Inflammatory macrophage (primary cell): ENCODE measurements at regions not wholly inside any gene's neighbourhood (a gene's known extent, or its start where the extent isn't known, plus 50 kb on each side); places are given as distances from the start of the nearest gene placed in this dataset.
"Not testable (repeated sequence)": the region's sequence is repeated elsewhere in the genome, so short reads cannot be mapped to it uniquely, and the experiment has no call there.

Experiments used
- DNase-seq, 2 donors: peaks; one replicate each; pipeline ENCODE4 v3.0.0-alpha.2; 2020 to 2022

DNA sequence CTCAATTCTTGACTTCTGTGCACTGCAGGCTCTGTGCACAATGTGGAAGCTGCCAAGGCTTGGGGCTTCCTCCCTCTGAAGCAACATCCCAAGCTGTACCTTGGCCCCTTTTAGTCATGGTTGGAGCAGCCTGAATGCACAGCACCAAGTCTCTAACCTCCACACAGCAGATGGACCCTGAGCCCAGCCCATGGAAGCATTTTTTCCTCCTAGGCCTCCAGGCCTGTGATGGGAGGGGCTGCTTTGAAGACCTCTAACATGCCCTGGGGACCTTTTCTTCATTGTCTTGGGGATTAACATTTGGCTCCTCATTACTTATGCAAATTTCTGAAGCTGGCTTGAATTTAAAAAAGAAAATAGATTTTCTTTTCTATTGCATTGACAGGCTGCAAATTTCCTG is 385.8 kb downstream of the LRRC70 start:
- DNase-seq = no peak

DNA sequence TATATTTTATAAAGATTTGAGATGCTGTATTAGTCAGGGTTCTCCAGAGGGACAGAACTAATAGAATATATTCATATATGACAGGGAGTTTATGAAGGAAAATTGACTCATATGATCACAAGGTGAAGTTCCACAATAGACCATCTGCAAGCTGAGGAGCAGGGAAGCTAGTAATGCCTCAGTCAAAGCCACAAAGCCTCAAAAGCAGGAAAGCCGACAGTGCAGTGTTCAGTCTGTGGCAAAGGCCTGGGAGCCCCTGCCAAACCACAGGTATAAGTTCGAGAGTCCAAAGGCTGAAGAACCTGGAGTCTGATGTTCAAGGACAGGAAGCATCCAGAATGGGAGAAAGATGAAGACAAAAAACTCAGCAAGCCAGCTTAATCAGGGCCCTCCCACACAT is 382.2 kb downstream of the LRRC70 start:
- DNase-seq = no peak

DNA sequence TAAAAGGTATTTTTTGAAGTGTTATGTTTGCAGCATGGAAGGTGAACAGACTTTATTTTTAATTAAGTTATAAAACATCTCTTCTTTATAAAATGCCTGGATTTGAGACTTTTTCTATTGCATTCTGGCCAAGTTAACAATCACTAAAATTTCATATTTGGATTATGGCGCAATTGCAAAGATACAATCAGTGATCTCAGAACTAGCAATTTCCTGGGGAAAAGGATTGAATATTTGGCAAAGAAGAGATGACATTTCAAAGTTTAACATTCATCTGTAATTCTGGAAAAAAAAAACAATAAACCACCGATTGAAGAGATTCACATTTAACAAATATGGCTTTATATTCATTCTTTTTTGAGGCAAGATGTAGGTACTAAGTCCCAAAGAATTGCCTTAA is 378.0 kb downstream of the LRRC70 start:
- DNase-seq = no peak

DNA sequence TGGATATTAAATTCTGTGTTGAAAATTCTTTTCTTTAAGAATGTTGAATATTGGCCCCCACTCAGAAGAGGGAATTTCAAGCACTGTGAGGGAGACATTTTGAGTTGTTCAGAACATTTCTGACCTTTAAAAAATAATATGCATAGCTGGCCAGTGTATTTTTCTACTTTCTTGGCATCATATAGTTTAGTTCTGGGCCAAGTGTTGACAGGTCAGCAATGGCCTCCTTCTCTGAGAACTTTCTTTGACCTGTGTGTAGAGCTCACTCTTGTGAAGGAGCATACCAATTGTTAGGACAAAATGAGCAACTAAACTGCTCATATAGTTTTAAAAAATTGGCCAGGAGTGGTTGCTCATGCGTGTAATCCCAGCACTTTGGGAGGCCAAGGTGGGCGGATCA is 376.0 kb downstream of the LRRC70 start:
- DNase-seq = no peak

DNA sequence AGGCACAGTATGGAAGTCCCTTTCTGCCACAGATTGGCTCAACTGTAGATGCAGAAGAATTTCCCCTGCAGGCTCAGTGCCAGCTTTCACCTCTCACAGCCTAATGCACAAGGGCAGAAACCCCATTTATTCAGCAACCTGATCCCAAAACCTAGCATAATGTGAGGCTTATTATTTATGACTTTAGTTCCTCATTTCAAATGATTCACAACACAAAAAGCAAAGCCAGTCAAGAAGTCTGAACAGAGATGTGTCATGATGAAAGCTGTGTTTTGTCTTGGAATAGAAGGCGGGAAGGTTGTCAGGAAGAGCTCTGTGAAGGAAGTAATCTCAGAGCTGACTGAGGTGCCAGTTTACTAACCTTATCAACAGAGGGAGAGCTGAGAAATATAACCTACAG is 369.7 kb downstream of the LRRC70 start:
- no peak for DNase-seq

DNA sequence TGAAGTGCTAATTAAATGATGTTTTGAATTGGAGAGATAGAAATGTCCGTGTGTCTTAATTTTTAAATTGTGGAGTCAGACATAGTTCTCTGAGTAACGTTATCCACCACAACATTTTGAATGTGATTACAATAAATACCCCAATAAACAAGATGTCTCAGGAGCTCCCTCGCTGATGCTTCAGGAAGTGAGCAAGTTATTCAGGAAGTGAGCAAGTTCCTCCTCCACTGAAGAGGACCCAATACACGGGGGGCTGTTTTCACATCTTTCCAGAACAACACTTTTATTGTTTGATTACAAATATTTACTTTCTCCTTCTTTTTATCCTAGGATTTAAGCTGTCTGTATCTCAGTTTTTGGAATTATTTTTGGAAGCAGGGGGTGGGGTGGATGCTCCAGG is 363.8 kb downstream of the LRRC70 start:
- no peak for DNase-seq

DNA sequence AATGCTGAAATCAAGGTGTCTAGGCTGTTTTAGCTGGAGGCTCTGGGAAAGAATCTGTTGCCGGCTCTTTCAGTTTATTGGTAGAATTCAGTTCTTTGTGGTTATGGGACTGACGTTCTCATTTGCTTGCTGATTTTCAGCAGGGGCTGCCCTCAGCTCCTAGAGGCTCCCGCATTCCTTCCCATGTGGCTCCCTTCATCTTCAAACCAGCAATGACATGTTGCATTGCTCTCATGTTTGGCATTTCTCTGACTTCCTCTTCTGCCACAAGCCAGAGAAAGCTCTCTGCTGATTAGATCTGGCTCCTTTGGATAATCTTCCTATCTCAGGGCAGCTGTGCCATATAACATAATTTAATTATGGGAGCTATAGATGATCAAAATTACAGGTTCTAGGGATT is 360.3 kb downstream of the LRRC70 start:
- DNase-seq = no peak

DNA sequence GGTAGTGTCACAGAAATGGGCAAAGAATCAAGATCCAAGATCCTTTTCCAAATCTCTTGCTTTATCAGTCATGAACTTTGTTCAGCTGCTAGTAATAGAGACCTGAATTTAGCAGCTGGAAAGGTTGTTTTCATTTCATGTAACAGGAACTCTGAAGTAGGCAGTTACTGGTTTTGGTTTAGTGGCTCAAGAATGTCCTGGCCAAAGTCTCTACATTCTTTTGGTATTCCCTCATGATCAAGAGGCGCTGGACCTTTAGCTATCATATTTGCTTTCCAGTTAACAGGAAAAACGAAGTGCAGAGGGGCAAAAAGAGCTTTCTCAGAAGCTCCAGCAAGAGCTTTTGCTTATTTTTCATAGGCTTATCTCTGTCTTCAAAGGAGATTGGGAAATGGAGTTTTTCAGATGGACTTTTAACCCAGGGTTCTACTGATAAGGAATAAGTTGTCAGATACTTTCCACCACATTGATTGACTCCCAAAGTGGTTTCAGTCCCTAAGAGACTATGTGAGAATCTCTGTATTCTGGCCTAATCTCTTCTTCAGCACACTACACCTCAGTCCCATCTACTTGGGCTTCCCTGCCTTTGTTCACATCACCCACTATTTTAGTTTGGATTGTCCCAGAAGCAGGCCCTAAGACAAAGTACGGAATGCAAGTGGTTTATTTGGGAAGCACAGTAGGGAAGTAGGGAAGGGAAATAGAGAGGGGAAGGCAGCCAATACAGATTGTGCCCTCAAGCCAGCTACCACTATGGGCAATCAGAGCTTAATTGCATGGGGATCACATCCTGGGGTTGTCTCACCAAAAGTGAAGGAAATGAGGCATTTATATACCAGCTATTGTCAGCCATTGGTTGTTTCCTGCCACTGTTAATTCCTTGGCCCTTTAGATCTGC is 359.3 kb downstream of the LRRC70 start:
- DNase-seq = no peak

DNA sequence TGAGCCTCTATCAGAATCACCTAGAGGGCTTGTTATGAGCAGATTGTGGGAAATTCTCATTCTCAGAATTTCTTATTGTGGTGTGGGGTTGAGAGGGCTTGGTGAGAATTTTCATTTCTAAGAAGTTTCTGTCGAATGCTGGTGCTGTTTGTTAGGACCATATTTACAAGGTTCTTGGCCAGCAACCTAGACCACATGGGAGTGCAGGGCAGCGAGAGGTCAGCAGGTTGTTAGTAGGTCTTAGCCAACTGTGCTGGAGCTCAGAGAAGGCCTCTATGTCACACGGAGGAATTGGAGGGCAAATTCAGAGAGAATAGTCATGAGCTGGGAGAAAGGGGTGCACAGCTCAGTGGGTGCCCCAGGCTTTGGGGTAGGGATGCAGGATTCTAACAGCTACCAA is 357.0 kb downstream of the LRRC70 start:
- no peak for DNase-seq

DNA sequence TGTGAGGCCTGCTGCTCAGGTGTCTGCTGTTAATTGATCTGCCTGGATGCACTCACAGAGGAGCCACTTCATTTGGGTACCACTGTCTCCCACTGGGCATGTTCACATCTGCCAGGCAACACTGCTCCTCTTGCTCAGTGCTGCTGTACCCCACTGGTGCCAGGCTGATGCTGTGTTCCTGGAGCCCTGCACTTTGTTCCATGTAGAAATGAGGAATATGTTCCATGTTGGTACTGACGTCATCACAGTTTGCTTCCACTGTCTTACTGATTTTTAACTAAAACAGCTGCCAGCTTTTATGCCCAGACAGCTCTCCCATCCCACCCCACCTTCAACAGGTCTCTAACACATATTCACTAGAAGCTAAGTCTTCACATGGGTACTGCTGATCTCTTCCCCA is 355.7 kb downstream of the LRRC70 start:
- no peak for DNase-seq

DNA sequence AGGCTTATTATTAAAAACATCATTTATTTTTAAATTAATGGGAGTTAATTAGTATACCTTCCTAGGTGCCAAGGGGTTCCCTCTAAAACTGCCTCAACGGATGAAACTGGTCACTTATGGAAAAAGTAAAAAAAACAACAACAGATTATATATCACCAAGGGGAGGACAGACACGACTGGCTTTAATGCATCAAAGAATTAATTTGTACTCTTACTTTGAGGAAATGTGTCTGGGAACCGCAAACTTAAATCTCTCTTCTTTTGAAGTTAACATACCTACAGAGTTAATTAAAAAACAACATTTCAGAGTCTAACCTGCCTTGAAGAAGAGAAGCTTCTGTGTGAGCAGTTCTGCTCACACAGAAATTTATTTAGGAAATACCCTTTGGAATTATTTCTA is 354.6 kb downstream of the LRRC70 start:
- no peak for DNase-seq

DNA sequence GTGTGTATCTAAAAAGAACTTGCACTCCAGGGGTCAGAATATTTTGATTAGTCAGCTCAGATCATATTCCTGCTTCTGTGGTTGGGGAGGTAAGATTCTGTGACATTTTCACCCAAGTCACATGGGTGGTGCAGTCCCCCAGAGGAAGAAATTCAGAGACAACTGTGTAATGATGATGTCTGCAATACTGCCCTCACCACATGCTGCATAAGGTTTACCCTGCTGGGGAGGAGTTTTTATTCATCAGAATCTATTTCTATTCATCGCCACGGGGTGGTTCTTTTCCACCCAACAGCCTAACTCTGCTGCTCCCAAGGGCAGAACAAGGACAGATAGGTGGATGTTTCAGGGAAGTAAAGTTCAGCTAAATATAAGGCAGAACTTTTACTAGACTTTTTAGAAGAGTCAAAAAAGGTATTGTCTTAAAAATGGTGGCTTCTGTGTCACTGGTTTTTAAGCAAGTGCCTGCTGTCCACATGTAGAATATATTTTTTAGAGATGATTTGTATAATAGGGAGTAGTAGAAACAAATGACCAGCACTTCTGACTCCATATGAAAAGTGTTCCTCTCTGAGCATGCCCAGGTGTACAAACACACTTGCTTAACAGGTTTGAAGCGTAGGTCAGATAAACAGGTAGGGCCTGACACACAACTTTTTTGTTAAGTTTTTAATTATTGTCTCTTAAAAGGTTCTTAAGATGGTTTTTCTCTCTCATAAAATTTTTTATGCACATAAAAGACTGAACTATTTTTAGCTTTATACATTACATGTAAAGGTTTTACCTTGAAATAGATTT is 352.7 kb downstream of the LRRC70 start:
- no peak for DNase-seq

DNA sequence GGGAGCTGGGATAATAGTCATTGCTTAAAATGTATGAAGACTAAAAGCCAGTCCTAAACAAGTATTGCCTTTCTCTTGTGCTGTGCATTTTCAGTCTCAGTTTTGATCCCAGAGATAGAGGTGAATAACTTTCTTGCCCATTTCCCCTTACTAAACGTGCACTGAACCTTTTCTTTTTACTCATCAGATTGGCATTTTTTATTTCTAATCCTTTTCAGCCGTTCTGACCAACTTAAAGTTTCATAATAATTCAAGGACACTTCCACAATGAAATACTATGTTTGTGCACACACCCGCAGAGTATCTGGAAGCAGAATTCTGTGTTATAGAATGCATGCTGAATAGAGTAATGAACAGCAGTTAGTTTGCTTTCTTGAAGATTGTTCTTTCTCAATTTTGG is 343.6 kb downstream of the LRRC70 start:
- DNase-seq = no peak

DNA sequence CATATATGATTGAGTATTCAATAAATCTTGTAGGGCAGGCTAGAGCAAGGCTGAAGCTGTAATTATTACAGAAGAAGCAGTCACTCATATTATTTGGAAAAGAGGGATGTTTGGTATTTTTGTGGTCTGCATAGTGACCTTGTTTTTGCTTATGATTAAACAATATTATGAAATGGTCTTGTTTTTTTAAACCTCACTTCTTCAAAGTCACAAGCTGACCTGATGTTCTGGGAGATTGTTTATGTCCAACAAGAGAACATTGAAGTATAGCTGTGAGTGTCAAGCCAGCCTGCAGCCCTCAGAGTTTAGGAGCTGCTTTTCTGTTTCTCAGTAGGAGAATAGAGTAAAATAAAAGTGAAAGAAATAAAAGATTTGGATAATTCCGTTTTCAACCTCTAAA is 342.2 kb downstream of the LRRC70 start:
- DNase-seq = no peak

DNA sequence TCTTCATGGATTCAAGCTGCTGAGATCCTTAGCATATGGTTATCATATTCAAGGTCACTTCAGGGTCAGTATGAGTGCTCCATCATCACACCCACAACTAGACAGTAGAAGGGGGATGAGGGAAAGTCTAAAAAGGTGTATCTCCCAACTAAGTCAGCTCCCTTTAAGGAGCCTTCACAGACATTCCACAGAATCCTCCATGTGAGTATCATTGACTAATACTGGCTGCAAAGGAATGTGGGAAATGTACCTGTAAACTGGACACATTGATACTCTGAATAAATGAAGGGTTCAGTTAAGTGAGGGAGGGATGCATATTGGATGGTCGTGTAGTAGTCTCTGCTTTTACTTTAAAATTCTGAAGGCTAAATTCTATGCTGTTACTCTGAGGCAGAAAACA is 330.7 kb downstream of the LRRC70 start:
- DNase-seq = no peak

DNA sequence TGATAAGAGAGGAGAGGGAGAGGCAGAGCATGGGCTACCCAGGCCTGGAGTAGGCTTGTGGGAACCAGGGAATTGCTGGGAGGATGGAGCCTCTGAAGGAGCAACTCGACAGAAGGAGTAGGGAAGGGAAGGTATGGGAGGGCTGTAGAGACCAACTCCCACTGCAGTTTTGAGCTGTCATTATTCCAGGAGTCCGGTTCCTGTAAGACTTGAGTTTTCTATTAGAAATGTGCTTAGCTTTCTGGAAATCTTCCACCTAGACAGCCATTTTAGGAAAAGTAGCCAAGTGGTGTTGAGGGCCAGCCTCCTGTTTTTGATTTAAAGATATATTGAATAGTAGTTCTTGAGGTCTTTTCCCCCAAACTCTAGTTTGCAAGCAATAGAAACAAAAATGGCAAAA is 323.5 kb downstream of the LRRC70 start:
- DNase-seq = no peak

DNA sequence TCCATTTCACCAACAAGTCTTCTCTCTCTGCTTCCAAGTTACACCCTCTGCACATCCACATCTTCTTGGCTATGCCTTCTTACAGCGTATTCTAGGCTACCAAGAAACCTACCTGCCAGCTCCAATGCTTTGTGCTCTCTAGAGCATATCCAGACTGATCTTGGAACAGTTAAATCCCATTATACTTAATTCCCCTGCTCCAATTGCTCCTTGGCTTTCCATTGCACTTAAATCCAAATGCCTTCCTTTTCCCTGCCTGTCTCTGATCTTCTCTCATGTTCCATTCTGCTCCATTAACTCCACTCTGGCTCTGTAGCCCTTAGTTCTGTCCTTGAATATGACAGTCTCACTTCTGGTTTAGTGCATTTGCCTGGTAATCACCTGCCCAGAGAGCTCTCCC is 322.4 kb downstream of the LRRC70 start:
- no peak for DNase-seq

DNA sequence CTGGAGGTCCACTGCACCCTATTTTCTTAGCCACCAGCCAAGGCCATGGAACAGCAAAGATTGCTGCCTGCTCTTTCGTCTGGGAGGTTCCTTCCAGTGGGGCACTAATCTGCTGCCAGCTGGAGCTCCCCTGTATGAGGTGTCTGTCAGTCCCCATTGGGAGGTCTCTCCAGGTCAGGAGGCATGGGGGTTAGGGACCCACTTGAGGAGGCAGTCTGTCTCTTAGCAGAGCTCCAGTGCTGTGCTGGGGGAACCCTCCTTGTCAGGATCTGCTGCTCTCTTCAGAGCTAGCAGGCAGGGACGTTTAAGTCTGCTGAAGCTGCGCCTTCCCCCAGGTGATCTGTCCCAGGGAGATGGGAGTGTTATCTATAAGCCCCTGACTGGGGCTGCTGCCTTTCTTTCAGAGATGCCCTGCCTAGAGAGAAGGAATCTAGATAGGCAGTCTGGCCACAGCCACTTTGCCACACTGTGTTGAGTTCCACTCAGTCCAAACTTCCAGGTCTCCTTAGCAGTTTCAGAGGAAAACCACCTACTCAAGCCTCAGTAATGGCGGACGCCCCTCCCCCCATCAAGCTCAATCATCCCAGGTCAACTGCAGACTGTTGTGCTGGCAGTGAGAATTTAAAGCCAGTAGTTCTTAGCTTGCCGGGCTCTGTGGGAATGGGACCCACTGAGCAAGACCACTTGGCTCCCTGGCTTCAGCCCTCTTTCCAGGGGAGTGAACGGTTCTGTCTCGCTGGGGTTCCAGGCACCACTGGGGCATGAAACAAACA is 317.7 kb downstream of the LRRC70 start:
- no peak for DNase-seq

DNA sequence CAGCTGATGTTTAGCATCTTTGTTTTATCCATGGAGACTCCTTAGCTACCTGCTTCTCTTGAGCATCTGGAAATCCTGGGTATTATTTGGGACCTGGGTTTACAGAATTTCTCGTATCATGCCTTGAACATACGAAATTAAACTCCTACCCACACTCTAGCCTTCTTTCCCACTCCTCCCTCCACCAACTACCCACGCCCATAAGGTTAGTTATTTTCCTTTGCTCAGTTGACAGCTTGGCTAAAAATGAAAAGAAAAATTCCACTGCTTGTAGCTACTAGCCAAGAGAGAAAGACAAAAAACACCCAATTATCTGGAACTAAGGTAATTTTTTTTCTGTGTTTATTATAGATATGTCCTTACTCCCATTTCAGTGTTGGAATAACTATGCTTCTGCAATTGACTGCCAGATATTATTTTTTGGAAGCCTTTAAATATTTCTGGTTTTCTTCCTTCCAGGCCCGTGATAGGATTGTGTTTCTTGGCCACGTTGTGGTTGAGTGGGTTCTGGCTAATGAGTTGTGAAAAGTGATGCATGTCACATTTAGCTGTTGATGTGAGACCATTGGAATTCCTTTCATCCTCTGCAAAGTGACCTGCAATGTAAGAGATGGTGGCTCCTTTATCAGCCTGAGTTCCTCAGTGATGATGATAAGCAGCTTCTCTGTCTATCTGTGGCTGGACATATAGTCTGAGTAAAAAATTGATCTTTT is 308.1 kb downstream of the LRRC70 start:
- no peak for DNase-seq

DNA sequence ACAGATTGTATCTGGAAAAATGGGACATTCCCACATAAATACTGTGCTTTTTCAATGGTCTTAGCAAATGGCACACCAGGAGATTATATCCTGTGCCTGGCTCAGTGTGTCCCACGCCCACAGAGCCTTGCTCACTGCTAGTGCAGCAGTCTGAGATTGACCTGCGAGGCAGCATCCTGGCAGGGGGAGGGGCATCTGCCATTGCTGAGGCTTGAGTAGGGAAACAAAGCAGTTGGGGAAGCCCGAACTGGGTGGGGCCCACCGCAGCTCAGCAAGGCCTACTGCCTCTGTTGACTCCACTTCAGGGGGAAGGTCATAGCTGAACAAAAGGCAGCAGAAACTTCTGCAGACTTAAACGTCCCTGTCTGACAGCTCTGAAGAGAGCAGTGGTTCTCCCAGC is 258.7 kb downstream of the LRRC70 start:
- DNase-seq = not testable (repeated sequence)

DNA sequence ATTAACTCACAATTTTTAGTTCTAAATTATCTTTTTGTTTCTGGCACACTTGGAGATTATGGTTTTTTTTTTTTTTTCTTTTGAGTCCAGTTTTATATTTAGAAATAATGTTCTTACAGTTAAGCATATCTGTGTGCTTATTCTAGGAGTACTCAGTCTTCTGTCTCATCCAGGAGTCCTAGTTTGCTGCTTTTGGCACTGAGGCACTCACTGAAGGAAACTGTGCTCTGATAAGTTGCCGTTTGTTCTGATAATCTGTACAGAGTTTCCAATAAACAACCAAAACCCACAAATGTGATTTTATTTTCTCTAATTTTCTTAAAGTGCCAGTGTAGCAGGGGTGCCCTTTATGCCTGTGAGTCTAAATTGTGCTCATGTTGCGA is 251.0 kb downstream of the LRRC70 start:
- no peak for DNase-seq

DNA sequence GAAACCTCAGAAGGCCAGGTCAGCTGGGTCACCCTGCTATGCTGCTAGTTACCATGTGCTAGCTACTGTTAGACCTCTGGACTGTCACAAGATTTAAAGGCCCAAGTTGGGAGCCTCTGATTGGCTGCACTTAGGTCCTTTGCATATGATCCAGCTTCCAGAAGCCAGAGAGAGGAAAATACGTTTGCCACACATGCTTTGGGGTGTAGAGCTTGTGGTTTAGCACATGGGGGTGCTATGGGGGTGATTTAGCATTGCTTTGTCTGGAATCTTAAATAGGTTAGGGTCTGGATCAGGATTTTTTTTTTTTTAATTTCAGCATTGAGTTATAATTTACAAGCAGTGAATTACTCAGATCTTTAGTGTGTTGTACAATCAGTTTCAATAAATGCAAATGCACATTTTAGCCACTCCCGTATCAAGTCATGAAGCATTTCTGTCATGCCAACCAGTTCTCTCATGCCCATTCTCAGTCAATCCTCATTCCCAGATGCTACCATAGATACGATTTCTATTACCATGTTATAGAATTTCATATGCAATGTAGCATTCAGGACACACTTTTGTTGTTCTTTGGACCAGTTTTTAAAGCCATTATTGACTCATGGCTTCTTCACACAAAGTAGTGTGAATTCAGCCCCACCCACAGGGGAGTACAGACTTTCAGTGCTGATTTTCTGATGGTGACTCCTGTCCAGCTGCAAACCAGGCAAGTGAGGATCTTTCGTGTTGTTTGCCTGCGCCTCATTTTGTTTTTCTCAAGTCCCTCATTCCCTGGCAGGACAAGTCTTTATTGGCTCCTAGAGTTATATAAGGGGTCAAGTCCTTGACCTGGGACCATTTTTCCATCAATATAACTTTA is 250.4 kb downstream of the LRRC70 start:
- DNase-seq = no peak
